ENCODE measurements at regions not wholly inside any gene's neighbourhood (a gene's known extent, or its start where the extent isn't known, plus 50 kb on each side); places are given as distances from the start of the nearest gene placed in this dataset.

DNA sequence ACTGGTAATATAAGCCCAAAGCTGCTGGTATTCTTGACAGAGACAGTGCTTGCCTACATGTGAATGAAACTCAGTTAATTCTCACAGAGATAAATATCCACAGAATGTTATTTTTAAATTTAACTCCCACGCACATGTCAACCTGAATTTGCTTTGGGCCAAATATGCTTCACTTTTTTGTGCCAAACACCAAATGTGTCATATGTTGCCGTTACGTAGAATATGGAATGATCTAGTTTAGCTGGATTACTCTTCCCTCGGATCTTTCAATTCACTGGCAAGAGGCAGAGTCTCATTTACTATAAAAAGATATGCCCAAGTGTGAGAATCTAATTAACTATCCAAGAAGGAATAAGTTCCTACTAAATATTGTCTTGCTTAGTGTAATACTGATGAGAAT lies 933.4 kb upstream of the COX7C start:
- Histone ChIP-seq H3K36me3 (no peaks in the 10 kb centered on the region), H3K27ac (no peak overlapping the region), H2AFZ (replicated peaks) (no peak overlapping the region), H3K4me3 (no peak overlapping the region), H3F3A (ENCODE audit: low read depth) (no peaks in the 10 kb centered on the region), H3K4me1 (no peaks in the 10 kb centered on the region), H3K9me3 (ENCODE audit: low read depth) (no peaks in the 10 kb centered on the region), H3K4me2 (no peak overlapping the region), H3K9ac (no peak overlapping the region), H4K20me1 (ENCODE audit: low read depth) (no peaks in the 10 kb centered on the region), H3K27me3 (no peaks in the 10 kb centered on the region), H3K79me2 (ENCODE audit: low read depth) (no peaks in the 10 kb centered on the region)
- Mint-ChIP-seq H3K4me1 (no peaks in the 10 kb centered on the region), H3K27ac (no peak overlapping the region), H3K4me3 (no peak overlapping the region), H3K27me3 (ENCODE audit: insufficient read depth, low read depth) (no peaks in the 10 kb centered on the region), H3K9me3 (no peaks in the 10 kb centered on the region), H3K36me3 (no peaks in the 10 kb centered on the region)
- no peak for DNase-seq (ENCODE audit: low spot score)
- TF ChIP-seq CTCF (IDR thresholded peaks at IDR 0.05), result no peak
- TF ChIP-seq EZH2 (IDR thresholded peaks at IDR 0.05), result no peak
- no peak for TF ChIP-seq EZH2phosphoT487 (IDR thresholded peaks at IDR 0.05)

DNA sequence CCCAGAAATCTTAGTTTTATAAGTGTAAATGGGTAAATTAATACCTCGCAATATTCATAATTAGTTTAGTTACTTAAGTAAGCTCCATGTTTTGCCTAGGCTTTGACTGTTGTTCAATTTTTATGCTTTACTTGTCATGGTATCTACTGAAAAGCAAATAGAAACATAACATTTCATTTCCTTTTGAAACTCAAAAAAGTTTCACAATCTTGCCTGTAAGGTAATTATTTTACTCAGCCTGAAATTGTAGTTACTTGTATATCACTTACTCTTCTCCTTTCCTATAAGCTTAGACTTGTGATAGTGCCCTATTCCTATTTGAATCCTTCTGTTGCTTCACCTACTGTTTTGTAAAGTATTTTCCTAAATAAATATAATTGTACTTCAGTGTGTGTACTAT lies 914.4 kb upstream of the COX7C start:
- TF ChIP-seq EZH2 (IDR thresholded peaks at IDR 0.05) (no peak), EZH2phosphoT487 (IDR thresholded peaks at IDR 0.05) (no peak), CTCF (IDR thresholded peaks at IDR 0.05) (no peak)
- no peak overlapping the region for H2AFZ ChIP-seq (replicated peaks)
- H3K4me1 ChIP-seq, result no peaks in the 10 kb centered on the region
- no peak overlapping the region for H3K9ac ChIP-seq
- no peak overlapping the region for H3K27ac Mint-ChIP-seq
- no peaks in the 10 kb centered on the region for H3K36me3 Mint-ChIP-seq
- no peaks in the 10 kb centered on the region for H3K79me2 ChIP-seq (ENCODE audit: low read depth)
- H3K4me2 ChIP-seq, result no peak overlapping the region
- no peaks in the 10 kb centered on the region for H3K36me3 ChIP-seq
- no peaks in the 10 kb centered on the region for H3F3A ChIP-seq (ENCODE audit: low read depth)
- no peaks in the 10 kb centered on the region for H4K20me1 ChIP-seq (ENCODE audit: low read depth)
- H3K27me3 ChIP-seq, result no peaks in the 10 kb centered on the region
- H3K4me3 Mint-ChIP-seq, result no peak overlapping the region
- no peaks in the 10 kb centered on the region for H3K9me3 ChIP-seq (ENCODE audit: low read depth)
- H3K9me3 Mint-ChIP-seq, result no peaks in the 10 kb centered on the region
- no peaks in the 10 kb centered on the region for H3K27me3 Mint-ChIP-seq (ENCODE audit: insufficient read depth, low read depth)
- no peaks in the 10 kb centered on the region for H3K4me1 Mint-ChIP-seq
- H3K4me3 ChIP-seq, result no peak overlapping the region
- DNase-seq (ENCODE audit: low spot score), result no peak
- H3K27ac ChIP-seq, result no peak overlapping the region

DNA sequence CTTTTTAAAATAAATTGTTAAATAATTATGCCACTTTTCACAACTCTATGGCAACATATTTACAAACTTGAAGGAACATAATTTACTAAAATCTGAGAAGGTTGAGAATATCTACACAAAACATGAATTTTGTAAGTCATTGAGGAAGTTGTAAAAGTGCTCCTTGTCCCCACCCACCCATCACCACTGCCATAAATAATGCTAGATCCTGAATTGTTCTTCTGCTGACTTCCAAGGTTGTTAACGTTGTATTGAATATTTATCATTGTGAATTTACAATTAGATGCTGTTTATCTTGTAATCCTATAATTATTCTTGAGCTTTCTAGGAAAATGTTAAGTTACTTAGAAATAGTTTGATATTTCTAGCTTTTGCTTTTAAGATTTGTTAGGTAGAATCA lies 908.0 kb upstream of the COX7C start:
- H3K4me2 ChIP-seq, result no peak overlapping the region

More for the DNA sequence above, 908.0 kb upstream of the COX7C start:
- H3K9ac ChIP-seq, result no peak overlapping the region
- Mint-ChIP-seq H3K27me3 (ENCODE audit: insufficient read depth, low read depth) (no peaks in the 10 kb centered on the region), H3K4me3 (no peak overlapping the region), H3K4me1 (no peaks in the 10 kb centered on the region), H3K27ac (no peak overlapping the region), H3K36me3 (no peaks in the 10 kb centered on the region), H3K9me3 (no peaks in the 10 kb centered on the region)
- H4K20me1 ChIP-seq (ENCODE audit: low read depth), result no peaks in the 10 kb centered on the region
- H3K79me2 ChIP-seq (ENCODE audit: low read depth), result no peaks in the 10 kb centered on the region
- H3K36me3 ChIP-seq, result no peaks in the 10 kb centered on the region
- H2AFZ ChIP-seq (replicated peaks), result no peak overlapping the region
- H3K4me3 ChIP-seq, result no peak overlapping the region
- DNase-seq (ENCODE audit: low spot score), result no peak
- no peaks in the 10 kb centered on the region for H3K27me3 ChIP-seq
- H3K4me1 ChIP-seq, result no peaks in the 10 kb centered on the region
- no peaks in the 10 kb centered on the region for H3F3A ChIP-seq (ENCODE audit: low read depth)
- no peaks in the 10 kb centered on the region for H3K9me3 ChIP-seq (ENCODE audit: low read depth)
- H3K27ac ChIP-seq, result no peak overlapping the region
- TF ChIP-seq EZH2phosphoT487 (IDR thresholded peaks at IDR 0.05), result no peak
- TF ChIP-seq CTCF (IDR thresholded peaks at IDR 0.05), result no peak
- no peak for TF ChIP-seq EZH2 (IDR thresholded peaks at IDR 0.05)

All from neural progenitor cell (in vitro differentiated cells).